A549 (cell line): ENCODE measurements at regions not wholly inside any gene's neighbourhood (a gene's known extent, or its start where the extent isn't known, plus 50 kb on each side); places are given as distances from the start of the nearest gene placed in this dataset.
A peak's percentile ranks its signal among the peaks of the same experiment; 100 is the strongest.

Experiments
- ATAC-seq, 2 experiments: fragments of 200-7000 bp in 1 of 2; fragments of >200 bp in 1 of 2; cut with Nextera tagmentation in 1 of 2; cut with Tn5 transposase in 1 of 2; 3 replicates each; pipeline versions ENCODE4 v1.8.0 to v1.9.1; 2018 to 2020; ENCODE audit warnings: mild to moderate bottlenecking in 1 of 2, moderate library complexity in 1 of 2
- CTCF ChIA-PET: fragments of 300-600 bp; sonication (Branson Sonifier 250); formaldehyde crosslinking; extraction: SDS; loops from one replicate; lab custom pipeline; 2021; ENCODE audit warnings: antibody characterized with exemption, inconsistent platforms; lab: Yijun Ruan, JAX
- POLR2A ChIA-PET: fragments of 350-600 bp; formaldehyde crosslinking; extraction: SDS; loops from one replicate; lab custom pipeline; 2021; ENCODE audit warnings: antibody characterized with exemption, inconsistent platforms; lab: Yijun Ruan, JAX
- DNase-seq, 2 experiments: peaks; one replicate each; pipeline versions ENCODE4 v3.0.0 to v3.0.0-alpha.2; 2011 to 2016; ENCODE audit warnings: low read depth in 1 of 2, low spot score in 1 of 2
- FAIRE-seq: peaks from 2 replicates; lab custom pipeline; 2011; peaks lifted over from hg19 to GRCh38; lab: Jason Lieb, UNC
- H3K27ac ChIP-seq, 2 experiments: fragments of >200 bp; sonication (Bioruptor Twin); formaldehyde crosslinking; 3 replicates each; pipeline ENCODE4 v1.5.1; 2016 to 2017
- H3K4me1 ChIP-seq: fragments of >200 bp; sonication (Bioruptor Twin); formaldehyde crosslinking; 3 replicates; pipeline ENCODE4 v1.6.1; 2016
- H3K4me2 ChIP-seq: fragments of >200 bp; sonication (Bioruptor Twin); formaldehyde crosslinking; 3 replicates; pipeline ENCODE4 v1.6.1; 2016
- H3K4me3 ChIP-seq: fragments of >200 bp; sonication (Bioruptor Twin); formaldehyde crosslinking; 3 replicates; pipeline ENCODE4 v1.5.1; 2016
- H3K9me3 ChIP-seq: fragments of >200 bp; sonication (Bioruptor Twin); formaldehyde crosslinking; 3 replicates; pipeline ENCODE4 v1.6.1; 2016
- ATOH8 ChIP-seq: fragments of 250-450 bp; sonication (Bioruptor Pico); IDR thresholded peaks from 2 replicates; pipeline ENCODE4 v1.5.0; 2020; ENCODE audit warnings: low read depth, mild to moderate bottlenecking, moderate library complexity
- BCL3 ChIP-seq: fragments of >200 bp; sonication (Bioruptor Twin); formaldehyde crosslinking; IDR thresholded peaks from 3 replicates; pipeline ENCODE4 v1.6.1; 2016
- BHLHE40 ChIP-seq: IDR thresholded peaks from 2 replicates; pipeline ENCODE4 v1.6.1; 2012; ENCODE audit warnings: low read depth, low read length, inconsistent platforms
- CBX2 ChIP-seq: fragments of 200-600 bp; sonication (generic); IDR thresholded peaks from 2 replicates; pipeline ENCODE4 v1.6.1; 2016; ENCODE audit warnings: low read depth, mild to moderate bottlenecking, borderline replicate concordance
- CBX8 ChIP-seq: fragments of 200-600 bp; sonication (generic); IDR thresholded peaks from 2 replicates; pipeline ENCODE4 v1.6.1; 2016
- CHD2 ChIP-seq: fragments of 150-350 bp; IDR thresholded peaks from 2 replicates; pipeline ENCODE4 v1.6.1; 2014; ENCODE audit warnings: low read length; ENCODE audit not compliant: partially characterized antibody
- CHD4 ChIP-seq: fragments of 200-600 bp; sonication (generic); IDR thresholded peaks from 2 replicates; pipeline ENCODE4 v1.6.1; 2016; ENCODE audit warnings: antibody characterized with exemption, mild to moderate bottlenecking, borderline replicate concordance
- E2F6 ChIP-seq: IDR thresholded peaks from 2 replicates; pipeline ENCODE4 v1.6.1; 2012; ENCODE audit warnings: low read depth, borderline replicate concordance
- EHF ChIP-seq: fragments of 250-450 bp; sonication (Bioruptor Pico); IDR thresholded peaks from 2 replicates; pipeline ENCODE4 v1.5.0; 2020; ENCODE audit warnings: mild to moderate bottlenecking
- EP300 ChIP-seq, 2 experiments: fragments of >200 bp; sonication (Bioruptor Twin); formaldehyde crosslinking; IDR thresholded peaks; 2 replicates in 1 of 2; 3 replicates in 1 of 2; pipeline ENCODE4 v1.6.1; 2016 to 2017
- ESRRA ChIP-seq: fragments of 150-350 bp; IDR thresholded peaks from 2 replicates; pipeline ENCODE4 v1.6.1; 2014; ENCODE audit warnings: mild to moderate bottlenecking, low read length, borderline replicate concordance
- FOSB ChIP-seq: fragments of 250-450 bp; sonication (Bioruptor Pico); IDR thresholded peaks from 2 replicates; pipeline ENCODE4 v1.5.0; 2020; ENCODE audit warnings: mild to moderate bottlenecking, moderate library complexity
- FOXS1 ChIP-seq: fragments of 250-450 bp; sonication (Bioruptor Pico); IDR thresholded peaks from 2 replicates; pipeline ENCODE4 v1.5.0; 2020; ENCODE audit warnings: mild to moderate bottlenecking, moderate library complexity
- HDAC2 ChIP-seq: fragments of 200-600 bp; sonication (generic); IDR thresholded peaks from 2 replicates; pipeline ENCODE4 v1.6.1; 2016
- HEYL ChIP-seq: fragments of 250-450 bp; sonication (Bioruptor Pico); IDR thresholded peaks from 2 replicates; pipeline ENCODE4 v1.8.0; 2021; ENCODE audit warnings: mild to moderate bottlenecking, moderate library complexity
- HMGXB4 ChIP-seq: fragments of 250-450 bp; sonication (Bioruptor Pico); IDR thresholded peaks from 2 replicates; pipeline ENCODE4 v1.5.0; 2021; ENCODE audit warnings: mild to moderate bottlenecking, moderate library complexity, borderline replicate concordance
- HOXA7 ChIP-seq: fragments of 250-450 bp; sonication (Bioruptor Pico); IDR thresholded peaks from 2 replicates; pipeline ENCODE4 v1.5.0; 2020; ENCODE audit warnings: mild to moderate bottlenecking, moderate library complexity
- JUN ChIP-seq, 2 experiments: fragments of >200 bp; sonication (Bioruptor Twin); formaldehyde crosslinking; IDR thresholded peaks; 2 replicates in 1 of 2; 3 replicates in 1 of 2; pipeline ENCODE4 v1.6.1; 2016 to 2017
- JUNB ChIP-seq: fragments of >200 bp; sonication (Bioruptor Twin); formaldehyde crosslinking; IDR thresholded peaks from 2 replicates; pipeline ENCODE4 v1.6.1; 2016
- KDM1A ChIP-seq: fragments of 200-600 bp; sonication (generic); IDR thresholded peaks from 2 replicates; pipeline ENCODE4 v1.6.1; 2016; ENCODE audit warnings: low read depth, mild to moderate bottlenecking
- KDM5A ChIP-seq: fragments of 200-600 bp; sonication (generic); IDR thresholded peaks from 2 replicates; pipeline ENCODE4 v1.6.1; 2016; ENCODE audit warnings: antibody characterized with exemption, mild to moderate bottlenecking
- MAFK ChIP-seq: fragments of 450-650 bp; IDR thresholded peaks from 2 replicates; pipeline ENCODE4 v1.6.1; 2014; ENCODE audit not compliant: partially characterized antibody
- NFE2L2 ChIP-seq: fragments of 150-350 bp; conservative IDR thresholded peaks from 2 replicates; pipeline ENCODE4 v1.6.1; 2014; ENCODE audit warnings: low read length
- NPAS2 ChIP-seq: fragments of 250-450 bp; sonication (Bioruptor Pico); IDR thresholded peaks from 2 replicates; pipeline ENCODE4 v1.8.0; 2022; ENCODE audit warnings: mild to moderate bottlenecking, moderate library complexity, borderline replicate concordance
- NR3C1 ChIP-seq: fragments of >200 bp; sonication (Bioruptor Twin); formaldehyde crosslinking; IDR thresholded peaks from 3 replicates; pipeline ENCODE4 v1.6.1; 2017
- PBX3 ChIP-seq: IDR thresholded peaks from 2 replicates; pipeline ENCODE4 v1.6.1; 2012
- PHF8 ChIP-seq: fragments of 200-600 bp; sonication (generic); IDR thresholded peaks from 2 replicates; pipeline ENCODE4 v1.6.1; 2016; ENCODE audit warnings: low read depth, mild to moderate bottlenecking, antibody characterized with exemption, moderate library complexity, borderline replicate concordance
- POLR2A ChIP-seq: IDR thresholded peaks from 2 replicates; pipeline ENCODE4 v1.6.1; 2012; ENCODE audit warnings: mild to moderate bottlenecking, low read length
- POLR2AphosphoS2 ChIP-seq: conservative IDR thresholded peaks from 2 replicates; pipeline ENCODE4 v1.6.1; 2012; ENCODE audit warnings: low read length, improper control_type of control experiment, inconsistent platforms
- RARB ChIP-seq: fragments of 250-450 bp; sonication (Bioruptor Pico); IDR thresholded peaks from 2 replicates; pipeline ENCODE4 v1.8.0; 2021; ENCODE audit warnings: mild to moderate bottlenecking, moderate library complexity
- RNF2 ChIP-seq: fragments of 200-600 bp; sonication (generic); IDR thresholded peaks from 2 replicates; pipeline ENCODE4 v1.6.1; 2016; ENCODE audit warnings: low read depth, mild to moderate bottlenecking, antibody characterized with exemption, moderate library complexity, borderline replicate concordance
- SMC3 ChIP-seq: fragments of >200 bp; sonication (Bioruptor Twin); formaldehyde crosslinking; IDR thresholded peaks from 3 replicates; pipeline ENCODE4 v1.6.1; 2018; ENCODE audit warnings: inconsistent platforms
- SREBF2 ChIP-seq: fragments of 450-650 bp; IDR thresholded peaks from 2 replicates; pipeline ENCODE4 v1.6.1; 2014; ENCODE audit warnings: mild to moderate bottlenecking, moderate library complexity
- TP53 ChIP-seq: fragments of 250-450 bp; sonication (Bioruptor Pico); IDR thresholded peaks from 2 replicates; pipeline ENCODE4 v1.5.0; 2021; ENCODE audit warnings: mild to moderate bottlenecking, moderate library complexity
- ZNF302 ChIP-seq: fragments of 250-450 bp; sonication (Bioruptor Pico); IDR thresholded peaks from 2 replicates; pipeline ENCODE4 v1.9.0; 2021; ENCODE audit warnings: inconsistent platforms, mild to moderate bottlenecking, moderate library complexity
- WGBS: methylation state at CpG from one replicate; pipeline ENCODE4 v1.1.6; 2017; ENCODE audit errors: missing lambda C conversion rate; 5-methylcytosine and 5-hydroxymethylcytosine counted together

GRCh38 chr5:68683632-68684036 lies 410.2 kb upstream of the SLC30A5 start (continued):
- no peak for TF ChIP-seq HMGXB4 (CRISPR knock-in tag)
- no peak for TF ChIP-seq SREBF2
- TF ChIP-seq NPAS2 (CRISPR knock-in tag), result no peak
- TF ChIP-seq PHF8, result no peak
- TF ChIP-seq CHD4, result no peak
- TF ChIP-seq BHLHE40, result no peak
- TF ChIP-seq NFE2L2, result 0 out of 2 replicates have a peak, but pooled peaks have one; percentile 11
- TF ChIP-seq MAFK, result peak; percentile 88
- TF ChIP-seq KDM1A, result no peak
- no peak for TF ChIP-seq CBX8
- peak; percentile 57 to 70; a peak in 4 of 5 replicates for TF ChIP-seq JUN (IDR thresholded peaks at IDR 0.05)
- TF ChIP-seq NR3C1, result no peak
- TF ChIP-seq EP300 (IDR thresholded peaks at IDR 0.05), result peak in 1 of 2 experiments; percentile 37; a peak in 2 of 5 replicates
- TF ChIP-seq E2F6, result no peak
- TF ChIP-seq CHD2, result no peak
- TF ChIP-seq RNF2, result no peak
- TF ChIP-seq ATOH8 (CRISPR knock-in tag), result no peak
- no peak for TF ChIP-seq HDAC2
- TF ChIP-seq PBX3, result no peak
- TF ChIP-seq ESRRA, result no peak
- TF ChIP-seq POLR2A, result no peak
- TF ChIP-seq CBX2, result no peak
- no peak for TF ChIP-seq HEYL (CRISPR knock-in tag)
- no peak for TF ChIP-seq FOSB (CRISPR knock-in tag)
- TF ChIP-seq POLR2AphosphoS2, result no peak
- TF ChIP-seq SMC3, result 0 out of 3 replicates have a peak, but pooled peaks have one; percentile 41
- no peak for TF ChIP-seq EHF (CRISPR knock-in tag)

GRCh38 chr5:68685863-68686262 lies 408.0 kb upstream of the SLC30A5 start:
- peaks cover 6% of the 10 kb centered on the region; the same call in 2 of the 3 replicates for H3K9me3 ChIP-seq
- H3K4me1 ChIP-seq, result peaks cover 30% of the 10 kb centered on the region
- H3K4me3 ChIP-seq, result no peak overlapping the region
- TF ChIP-seq HOXA7 (CRISPR knock-in tag), result no peak
- TF ChIP-seq PBX3, result no peak
- TF ChIP-seq ESRRA, result no peak
- no peak for TF ChIP-seq BCL3
- no peak for TF ChIP-seq TP53 (CRISPR knock-in tag)
- no peak for TF ChIP-seq FOXS1 (CRISPR knock-in tag)
- no peak for TF ChIP-seq CHD4
- no peak for TF ChIP-seq JUNB
- TF ChIP-seq JUN (IDR thresholded peaks at IDR 0.05), result no peak
- TF ChIP-seq PHF8, result no peak
- no peak for TF ChIP-seq SREBF2
- no peak for TF ChIP-seq KDM5A
- no peak for TF ChIP-seq POLR2AphosphoS2
- no peak for TF ChIP-seq HEYL (CRISPR knock-in tag)
- no peak for TF ChIP-seq RARB (CRISPR knock-in tag)
- TF ChIP-seq ZNF302 (CRISPR knock-in tag), result no peak
- TF ChIP-seq, all 56 proteins: peak for 0
- FAIRE-seq, result no peak
- DNase-seq, result no peak
- no peak for ATAC-seq
- 14% methylated on average over 1 of the region's 1 CpG for WGBS
- Histone ChIP-seq H3K4me2 (no peak overlapping the region), H3K27ac (no peak overlapping the region)
- CTCF ChIA-PET, result no interaction called here
- POLR2A ChIA-PET, result no interaction called here
